ENCODE measurements at regions not wholly inside any gene's neighbourhood (a gene's known extent, or its start where the extent isn't known, plus 50 kb on each side); places are given as distances from the start of the nearest gene placed in this dataset.

GRCh38 chr1:238293075-238293474, 402.4 kb upstream of the ZP4 start:
- Histone ChIP-seq H3K9me3 (ENCODE audit: low read length) (peaks cover 79% of the 10 kb centered on the region), H3K79me2 (ENCODE audit: insufficient read depth, low read length) (no peaks in the 10 kb centered on the region), H3K27me3 (ENCODE audit: control insufficient read depth in 1 of 2, insufficient read depth in 2 of 2, low read length in 2 of 2) (no peaks in the 10 kb centered on the region; a peak in 1 of 5 replicates), H3K27ac (ENCODE audit: extremely low read length, insufficient read depth, low read length) (no peak overlapping the region), H2AFZ (ENCODE audit: low read length) (no peak overlapping the region), H3K36me3 (replicated peaks in 1 of 2; ENCODE audit: control insufficient read depth in 1 of 2, insufficient read depth in 2 of 2, low read length in 2 of 2) (no peaks in the 10 kb centered on the region), H4K20me1 (ENCODE audit: insufficient read depth, low read length) (no peaks in the 10 kb centered on the region), H3K4me2 (ENCODE audit: low read depth, low read length) (no peak overlapping the region), H3K9ac (ENCODE audit: insufficient read depth, low read depth, low read length) (no peak overlapping the region), H3K4me3 (replicated peaks in 1 of 3; ENCODE audit: insufficient read depth in 1 of 3, low read depth in 2 of 3, low read length in 3 of 3) (no peak overlapping the region), H3K4me1 (ENCODE audit: insufficient read depth, low read length) (no peaks in the 10 kb centered on the region)
- intact Hi-C loops (cut with micrococcal nuclease; ENCODE audit: unreplicated experiment): no loop called here
- no TSS peak for BruUV-seq (replicated peaks)
- CTCF ChIA-PET (ENCODE audit: low intra/inter-chr PET ratio, low total read pairs): no interaction called here
- POLR2A ChIA-PET: no interaction called here
- no peak for ATAC-seq
- TF ChIP-seq ZNF33A (CRISPR knock-in tag; IDR thresholded peaks at IDR 0.05; ENCODE audit: borderline replicate concordance) (no peak), GTF2F1 (IDR thresholded peaks at IDR 0.05; ENCODE audit: low read length) (no peak), MLX (CRISPR knock-in tag; IDR thresholded peaks at IDR 0.05) (no peak), SP5 (CRISPR knock-in tag; IDR thresholded peaks at IDR 0.05; ENCODE audit: borderline replicate concordance, low read depth) (no peak), NR1H2 (CRISPR knock-in tag; IDR thresholded peaks at IDR 0.05; ENCODE audit: borderline replicate concordance, low read depth) (no peak), POLR2AphosphoS2 (IDR thresholded peaks at IDR 0.05; ENCODE audit: low read depth, low read length) (no peak), ZMYM4 (CRISPR knock-in tag; IDR thresholded peaks at IDR 0.05) (no peak), GFI1 (CRISPR knock-in tag; IDR thresholded peaks at IDR 0.05; ENCODE audit: borderline replicate concordance) (no peak), ZSCAN21 (CRISPR knock-in tag; IDR thresholded peaks at IDR 0.05; ENCODE audit: borderline replicate concordance) (no peak), FOXA1 (IDR thresholded peaks at IDR 0.05) (no peak), FOXA1 (CRISPR knock-in tag; IDR thresholded peaks at IDR 0.05) (no peak), POGZ (CRISPR knock-in tag; IDR thresholded peaks at IDR 0.05) (no peak), ARID4A (CRISPR knock-in tag; IDR thresholded peaks at IDR 0.05; ENCODE audit: borderline replicate concordance) (no peak), RERE (CRISPR knock-in tag; IDR thresholded peaks at IDR 0.05; ENCODE audit: low read depth) (no peak)
- in situ Hi-C loops (cut with HindIII; ENCODE audit: extremely low pct_ligation_motif_present, low pct_unique_long_range_greater_than_20kb): no loop called here
- 44% methylated on average over 3 of the region's 3 CpGs for WGBS (ENCODE audit: low lambda C conversion rate)
- no peak for DNase-seq (ENCODE audit: low spot score)
- FAIRE-seq: no peak
